RWPE2 (cell line): ENCODE measurements at regions not wholly inside any gene's neighbourhood (a gene's known extent, or its start where the extent isn't known, plus 50 kb on each side); places are given as distances from the start of the nearest gene placed in this dataset.

Source experiments
- ATAC-seq: fragments of 200-7000 bp; cut with Tn5 transposase; 3 replicates; pipeline ENCODE4 v1.9.1; 2021; ENCODE audit warnings: low read depth
- DNase-seq: peaks from one replicate; pipeline ENCODE4 v3.0.0-alpha.2; 2020; ENCODE audit warnings: low spot score
- H3K27ac ChIP-seq: fragments of 450-650 bp; 2 replicates; pipeline ENCODE4 v1.5.1; 2017; ENCODE audit warnings: mild to moderate bottlenecking; ENCODE audit not compliant: poor library complexity, severe bottlenecking
- H3K27me3 ChIP-seq: fragments of 250-450 bp; sonication (Bioruptor Pico); 2 replicates; pipeline ENCODE4 v1.5.1; 2021; ENCODE audit warnings: mild to moderate bottlenecking, moderate library complexity; ENCODE audit not compliant: insufficient read depth, poor library complexity, severe bottlenecking
- H3K36me3 ChIP-seq: fragments of 250-450 bp; sonication (Bioruptor Pico); 2 replicates; pipeline ENCODE4 v1.5.1; 2020; ENCODE audit warnings: low read depth, mild to moderate bottlenecking, moderate library complexity
- H3K4me1 ChIP-seq: fragments of 250-450 bp; sonication (Bioruptor Pico); 2 replicates; pipeline ENCODE4 v1.5.1; 2021; ENCODE audit warnings: mild to moderate bottlenecking, moderate library complexity; ENCODE audit not compliant: insufficient read depth, poor library complexity, severe bottlenecking
- H3K4me3 ChIP-seq: fragments of 250-450 bp; sonication (Bioruptor Pico); 2 replicates; pipeline ENCODE4 v1.5.1; 2021; ENCODE audit warnings: mild to moderate bottlenecking, moderate library complexity; ENCODE audit not compliant: severe bottlenecking
- H3K9me3 ChIP-seq: fragments of 250-450 bp; sonication (Bioruptor Pico); 2 replicates; pipeline ENCODE4 v1.5.1; 2021; ENCODE audit warnings: mild to moderate bottlenecking, moderate library complexity; ENCODE audit not compliant: severe bottlenecking
- TF ChIP-seq, protein P1 (sequence below): fragments of 450-650 bp; IDR thresholded peaks from one replicate; pipeline ENCODE4 v1.5.1; 2017; ENCODE audit warnings: mild to moderate bottlenecking, moderate library complexity; ENCODE audit not compliant: poor library complexity, severe bottlenecking

DNA sequence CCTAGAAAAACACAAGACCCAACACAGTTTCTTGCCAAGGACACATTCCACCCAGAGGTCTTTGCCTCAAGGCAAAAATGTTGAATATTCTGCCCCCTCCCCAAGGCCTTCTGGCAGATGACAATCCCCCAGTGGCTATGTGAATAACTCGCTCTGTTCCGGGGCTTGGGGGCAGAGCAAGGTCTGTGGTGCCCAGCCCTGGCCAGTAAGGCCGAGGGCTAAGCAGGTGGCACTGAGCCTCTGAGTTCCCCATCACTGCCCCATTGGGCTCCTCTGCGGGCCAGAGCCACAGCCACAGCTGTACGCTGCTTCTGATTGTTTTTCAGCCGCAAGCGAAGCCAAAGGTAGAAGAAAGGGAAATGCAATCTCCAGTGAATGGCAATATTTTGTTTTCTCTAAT, 567.9 kb downstream of the CCDC171 start:
- DNase-seq (no peak), ATAC-seq (no peak)
- Histone ChIP-seq H3K27ac (peak overlapping the region; percentile 38), H3K4me3 (no peak overlapping the region), H3K27me3 (no peaks in the 10 kb centered on the region), H3K4me1 (peaks cover 18% of the 10 kb centered on the region), H3K9me3 (no peaks in the 10 kb centered on the region), H3K36me3 (no peaks in the 10 kb centered on the region)
- TF ChIP-seq, protein P1, sequence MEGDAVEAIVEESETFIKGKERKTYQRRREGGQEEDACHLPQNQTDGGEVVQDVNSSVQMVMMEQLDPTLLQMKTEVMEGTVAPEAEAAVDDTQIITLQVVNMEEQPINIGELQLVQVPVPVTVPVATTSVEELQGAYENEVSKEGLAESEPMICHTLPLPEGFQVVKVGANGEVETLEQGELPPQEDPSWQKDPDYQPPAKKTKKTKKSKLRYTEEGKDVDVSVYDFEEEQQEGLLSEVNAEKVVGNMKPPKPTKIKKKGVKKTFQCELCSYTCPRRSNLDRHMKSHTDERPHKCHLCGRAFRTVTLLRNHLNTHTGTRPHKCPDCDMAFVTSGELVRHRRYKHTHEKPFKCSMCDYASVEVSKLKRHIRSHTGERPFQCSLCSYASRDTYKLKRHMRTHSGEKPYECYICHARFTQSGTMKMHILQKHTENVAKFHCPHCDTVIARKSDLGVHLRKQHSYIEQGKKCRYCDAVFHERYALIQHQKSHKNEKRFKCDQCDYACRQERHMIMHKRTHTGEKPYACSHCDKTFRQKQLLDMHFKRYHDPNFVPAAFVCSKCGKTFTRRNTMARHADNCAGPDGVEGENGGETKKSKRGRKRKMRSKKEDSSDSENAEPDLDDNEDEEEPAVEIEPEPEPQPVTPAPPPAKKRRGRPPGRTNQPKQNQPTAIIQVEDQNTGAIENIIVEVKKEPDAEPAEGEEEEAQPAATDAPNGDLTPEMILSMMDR: no peak

DNA sequence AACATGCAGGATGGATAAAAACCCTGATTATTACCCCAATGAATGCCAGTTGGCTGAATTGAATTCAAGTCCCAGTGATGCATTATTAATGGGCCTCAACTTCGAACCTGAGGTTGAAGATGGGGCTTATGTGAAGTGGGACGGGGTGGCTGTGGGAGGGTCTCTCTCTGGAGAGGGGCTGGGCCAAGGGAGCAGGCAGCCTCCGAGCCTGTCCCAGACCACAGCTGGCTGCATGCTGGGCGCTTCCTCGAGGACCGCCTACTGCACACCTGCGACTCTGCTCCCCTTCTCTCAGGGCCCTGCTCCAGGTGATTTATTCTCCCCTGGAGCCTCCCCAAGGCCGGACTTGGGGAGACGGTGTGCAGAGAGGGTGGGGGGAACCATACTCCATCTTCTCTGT, 568.3 kb downstream of the CCDC171 start:
- TF ChIP-seq, protein P1: no peak
- Histone ChIP-seq H3K27ac (peak overlapping the region; percentile 17), H3K36me3 (no peaks in the 10 kb centered on the region), H3K27me3 (no peaks in the 10 kb centered on the region), H3K9me3 (no peaks in the 10 kb centered on the region), H3K4me3 (no peak overlapping the region), H3K4me1 (peaks cover 18% of the 10 kb centered on the region)
- ATAC-seq: no peak
- no peak for DNase-seq

DNA sequence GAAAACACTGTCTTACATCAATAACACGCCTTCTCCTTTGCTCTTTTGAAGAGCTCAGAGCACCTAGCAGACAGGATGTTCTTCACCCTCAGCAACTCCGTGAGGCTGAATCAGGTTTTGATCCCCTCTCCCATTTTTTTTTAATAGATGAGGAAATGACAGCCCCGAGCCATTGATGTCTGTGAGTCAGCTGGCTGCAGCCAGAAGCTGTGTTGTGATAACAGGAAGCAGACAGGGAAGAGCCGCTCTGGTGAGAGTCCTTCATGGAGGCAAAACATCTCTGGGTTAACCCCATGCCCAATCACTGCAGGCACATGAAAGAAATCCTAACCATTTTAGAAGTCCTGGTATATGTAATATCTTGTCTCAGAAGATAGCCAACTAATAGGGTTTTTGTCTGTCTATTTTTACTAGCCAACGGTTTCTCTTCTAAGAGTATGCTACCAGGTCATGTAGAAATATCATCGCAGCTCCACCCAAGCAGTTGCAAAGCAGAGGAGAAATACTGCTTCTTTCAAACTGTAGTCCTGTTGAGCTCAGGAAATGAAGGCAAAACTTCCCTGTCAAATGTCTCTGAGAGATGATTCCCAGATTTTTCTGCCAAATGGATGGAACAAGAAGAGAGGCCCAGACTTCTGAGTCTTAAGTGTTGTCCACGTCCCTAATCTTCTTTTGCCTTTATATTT, 568.9 kb downstream of the CCDC171 start:
- no peak for DNase-seq
- Histone ChIP-seq H3K4me3 (no peak overlapping the region), H3K27ac (peak overlapping the region; percentile 17), H3K27me3 (no peaks in the 10 kb centered on the region), H3K36me3 (no peaks in the 10 kb centered on the region), H3K9me3 (no peaks in the 10 kb centered on the region), H3K4me1 (peaks cover 18% of the 10 kb centered on the region)
- TF ChIP-seq, protein P1: no peak
- ATAC-seq: peak; percentile 56

DNA sequence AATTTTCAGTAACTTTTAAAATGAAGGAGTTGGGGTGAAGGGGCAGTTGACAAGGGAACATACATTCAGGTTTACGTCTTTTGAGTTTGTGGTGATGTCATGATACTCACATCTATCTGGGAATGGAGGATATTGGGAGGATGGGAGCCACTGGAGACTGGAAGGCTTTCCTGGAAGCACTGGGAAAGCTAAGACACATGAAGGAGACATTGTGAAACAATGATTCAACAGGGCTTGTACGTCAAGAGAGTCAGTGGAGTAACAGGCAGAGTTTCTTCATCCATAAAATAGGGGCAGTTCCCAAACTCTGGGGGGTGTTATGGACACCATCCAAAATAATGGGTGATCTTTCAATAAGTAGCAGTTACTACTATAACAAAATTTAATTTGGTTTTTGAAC, 572.8 kb downstream of the CCDC171 start:
- TF ChIP-seq, protein P1: no peak
- Histone ChIP-seq H3K9me3 (no peaks in the 10 kb centered on the region), H3K4me1 (peaks cover 5% of the 10 kb centered on the region), H3K4me3 (no peak overlapping the region), H3K36me3 (no peaks in the 10 kb centered on the region), H3K27ac (no peak overlapping the region), H3K27me3 (no peaks in the 10 kb centered on the region)
- ATAC-seq: no peak
- DNase-seq: no peak

DNA sequence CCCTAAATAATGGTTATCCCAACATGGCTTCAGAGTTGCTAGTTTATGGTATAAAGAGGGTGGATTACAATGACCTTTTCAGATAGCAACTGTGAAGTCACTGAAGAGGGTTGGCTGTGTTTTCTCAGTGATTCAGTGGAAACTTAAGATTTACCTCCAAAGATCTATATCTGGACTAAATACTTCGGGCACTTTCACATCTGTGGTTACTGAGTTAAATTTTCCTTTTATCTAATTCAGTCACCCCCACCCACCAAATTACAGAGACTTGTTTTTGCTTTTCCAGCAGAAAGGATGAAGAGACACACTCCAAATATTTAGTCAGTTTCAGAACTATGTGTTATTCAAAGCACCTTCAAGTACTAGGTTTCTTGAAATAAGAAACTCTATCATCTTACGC, 573.2 kb downstream of the CCDC171 start:
- Histone ChIP-seq H3K4me1 (peaks cover 5% of the 10 kb centered on the region), H3K27ac (no peak overlapping the region), H3K27me3 (no peaks in the 10 kb centered on the region), H3K4me3 (no peak overlapping the region), H3K9me3 (no peaks in the 10 kb centered on the region), H3K36me3 (no peaks in the 10 kb centered on the region)
- ATAC-seq (no peak), DNase-seq (no peak)
- TF ChIP-seq, protein P1: no peak
